C4-2B (cell line): ENCODE measurements at regions not wholly inside any gene's neighbourhood (a gene's known extent, or its start where the extent isn't known, plus 50 kb on each side); places are given as distances from the start of the nearest gene placed in this dataset.

ENCODE experiments used
- H3K27ac ChIP-seq: fragments of 450-650 bp; 2 replicates; pipeline ENCODE4 v1.5.1; 2017
- ZFX ChIP-seq: fragments of 450-650 bp; IDR thresholded peaks from 2 replicates; pipeline ENCODE4 v1.6.1; 2017
- TF ChIP-seq, protein P1 (sequence below): fragments of 450-650 bp; conservative IDR thresholded peaks from 2 replicates; pipeline ENCODE4 v1.5.1; 2017; ENCODE audit warnings: mild to moderate bottlenecking

DNA sequence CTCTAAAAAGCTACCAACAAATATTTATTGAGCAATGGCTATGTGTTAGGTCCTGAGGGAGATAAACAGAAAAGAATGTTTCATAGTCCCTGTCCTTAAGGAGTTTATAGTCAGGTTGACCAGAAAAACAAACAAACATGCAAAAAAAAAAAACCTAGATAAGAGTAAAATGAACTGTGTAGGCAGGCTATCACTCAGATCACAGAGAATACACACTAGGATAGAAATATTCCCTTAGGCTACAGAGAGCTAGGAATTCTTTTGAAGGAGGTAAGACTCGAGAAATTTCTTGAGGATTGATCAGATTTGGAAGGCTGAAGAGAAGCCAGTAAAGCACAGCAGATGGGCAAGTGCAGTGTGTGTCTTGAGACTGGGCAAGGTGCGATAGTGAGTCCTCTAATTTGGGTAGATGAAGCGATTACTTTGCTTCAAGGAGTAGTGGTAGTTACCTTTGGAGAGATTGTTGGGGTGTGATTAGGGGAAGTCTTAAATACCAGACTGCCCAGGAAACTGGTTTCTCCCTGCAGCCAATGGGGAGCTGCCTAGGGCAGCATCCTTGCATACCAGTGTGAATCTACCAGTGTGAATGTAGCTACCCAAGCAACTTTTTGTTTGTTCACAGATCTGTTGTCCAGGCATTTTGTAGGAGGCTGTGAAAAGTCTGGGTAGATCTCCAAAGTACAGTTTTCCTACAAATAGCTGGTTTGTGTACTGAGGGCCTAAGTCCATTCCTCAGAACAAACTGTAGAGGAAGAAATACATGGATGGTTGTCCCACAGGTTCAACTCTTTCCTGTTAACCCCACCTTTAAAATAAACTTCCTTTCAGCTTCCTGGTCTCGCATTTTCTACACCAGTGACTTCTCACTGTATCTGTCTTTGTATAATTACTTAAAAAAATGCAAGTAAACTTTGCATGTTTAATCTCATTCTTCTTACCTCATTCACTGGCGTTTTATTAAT lies 314.1 kb downstream of the KLF5 start:
- no peak overlapping the region for H3K27ac ChIP-seq
- no peak for TF ChIP-seq ZFX
- TF ChIP-seq, protein P1, sequence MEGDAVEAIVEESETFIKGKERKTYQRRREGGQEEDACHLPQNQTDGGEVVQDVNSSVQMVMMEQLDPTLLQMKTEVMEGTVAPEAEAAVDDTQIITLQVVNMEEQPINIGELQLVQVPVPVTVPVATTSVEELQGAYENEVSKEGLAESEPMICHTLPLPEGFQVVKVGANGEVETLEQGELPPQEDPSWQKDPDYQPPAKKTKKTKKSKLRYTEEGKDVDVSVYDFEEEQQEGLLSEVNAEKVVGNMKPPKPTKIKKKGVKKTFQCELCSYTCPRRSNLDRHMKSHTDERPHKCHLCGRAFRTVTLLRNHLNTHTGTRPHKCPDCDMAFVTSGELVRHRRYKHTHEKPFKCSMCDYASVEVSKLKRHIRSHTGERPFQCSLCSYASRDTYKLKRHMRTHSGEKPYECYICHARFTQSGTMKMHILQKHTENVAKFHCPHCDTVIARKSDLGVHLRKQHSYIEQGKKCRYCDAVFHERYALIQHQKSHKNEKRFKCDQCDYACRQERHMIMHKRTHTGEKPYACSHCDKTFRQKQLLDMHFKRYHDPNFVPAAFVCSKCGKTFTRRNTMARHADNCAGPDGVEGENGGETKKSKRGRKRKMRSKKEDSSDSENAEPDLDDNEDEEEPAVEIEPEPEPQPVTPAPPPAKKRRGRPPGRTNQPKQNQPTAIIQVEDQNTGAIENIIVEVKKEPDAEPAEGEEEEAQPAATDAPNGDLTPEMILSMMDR: no peak

DNA sequence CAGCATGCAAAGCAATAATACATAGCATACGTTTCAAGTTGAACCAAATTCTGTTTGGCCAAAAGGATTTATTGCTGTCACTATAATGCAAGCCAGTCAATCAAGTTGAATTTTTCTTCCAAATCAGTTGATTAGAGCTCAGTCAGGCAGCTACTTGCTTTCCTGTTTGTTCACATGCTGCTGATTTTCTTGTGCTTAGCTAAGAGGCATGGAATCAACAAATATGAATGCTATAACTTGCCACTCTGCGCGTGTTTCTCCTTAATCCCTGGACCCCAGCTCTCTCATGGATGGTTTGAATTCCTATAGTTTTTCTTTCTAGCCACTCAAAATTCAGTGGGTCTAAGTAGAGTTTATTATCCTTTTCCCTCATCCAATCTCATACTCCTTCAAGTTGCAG lies 311.3 kb downstream of the KLF5 start:
- no peak for TF ChIP-seq ZFX
- TF ChIP-seq, protein P1: no peak
- no peak overlapping the region for H3K27ac ChIP-seq

DNA sequence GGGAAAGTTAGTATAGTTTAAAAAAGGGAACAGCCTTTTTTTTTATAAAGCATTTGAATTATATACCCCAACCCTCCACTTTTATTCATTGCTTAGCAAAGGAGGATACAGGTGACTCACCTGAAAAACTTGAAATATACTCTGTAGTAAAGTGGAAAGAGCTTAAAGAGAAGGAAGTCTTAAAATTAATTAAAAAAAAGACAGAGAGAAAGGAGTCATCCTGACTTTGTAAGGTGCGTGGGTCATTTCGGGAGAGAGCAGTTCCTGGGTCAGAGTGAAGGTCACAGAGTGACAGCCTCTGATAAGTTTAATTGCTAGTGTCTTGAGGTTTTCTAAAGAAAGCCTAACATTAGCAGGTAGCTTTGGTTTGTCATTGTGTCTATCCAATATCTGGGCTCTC lies 310.3 kb downstream of the KLF5 start:
- H3K27ac ChIP-seq: no peak overlapping the region
- no peak for TF ChIP-seq ZFX
- TF ChIP-seq, protein P1: no peak

DNA sequence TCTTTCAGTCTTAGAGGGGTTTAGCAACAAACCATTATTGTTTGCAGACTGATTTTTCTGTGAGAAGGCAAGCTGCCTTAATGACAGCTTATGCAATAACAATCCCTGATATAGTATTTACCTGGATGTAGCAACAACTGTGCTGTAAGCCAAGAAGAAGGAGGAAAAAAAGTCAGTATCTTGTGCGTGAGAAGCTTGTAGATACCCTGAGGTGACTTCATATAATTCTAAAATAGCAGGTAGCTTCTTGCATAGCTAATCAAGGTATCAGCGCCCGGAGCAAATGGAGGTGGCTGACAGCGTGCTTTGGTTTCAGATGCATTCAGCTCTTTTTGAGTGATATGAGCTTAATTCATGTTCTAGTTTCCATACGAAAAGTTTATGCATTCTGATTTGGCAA lies 309.8 kb downstream of the KLF5 start:
- TF ChIP-seq, protein P1: no peak
- no peak for TF ChIP-seq ZFX
- no peak overlapping the region for H3K27ac ChIP-seq

DNA sequence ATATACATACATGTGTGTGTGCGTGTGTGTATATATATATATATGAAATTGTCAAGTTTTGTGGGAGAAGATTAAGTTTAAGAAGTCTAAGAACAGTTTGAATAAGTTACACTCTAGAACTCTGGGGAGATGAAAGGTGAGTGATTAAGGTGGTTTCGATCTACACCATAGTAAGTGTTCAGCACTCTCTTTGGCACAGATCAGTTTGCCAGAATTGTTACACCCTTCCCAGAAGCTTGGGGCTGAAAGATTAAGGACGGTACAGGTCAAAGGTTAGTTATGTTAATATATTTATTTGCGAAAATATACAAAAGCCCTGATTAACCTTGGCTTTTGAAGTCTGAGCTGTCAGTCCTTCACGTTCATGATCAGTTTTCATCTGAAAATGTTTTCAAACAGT lies 309.1 kb downstream of the KLF5 start:
- no peak overlapping the region for H3K27ac ChIP-seq
- TF ChIP-seq, protein P1: no peak
- TF ChIP-seq ZFX: no peak

DNA sequence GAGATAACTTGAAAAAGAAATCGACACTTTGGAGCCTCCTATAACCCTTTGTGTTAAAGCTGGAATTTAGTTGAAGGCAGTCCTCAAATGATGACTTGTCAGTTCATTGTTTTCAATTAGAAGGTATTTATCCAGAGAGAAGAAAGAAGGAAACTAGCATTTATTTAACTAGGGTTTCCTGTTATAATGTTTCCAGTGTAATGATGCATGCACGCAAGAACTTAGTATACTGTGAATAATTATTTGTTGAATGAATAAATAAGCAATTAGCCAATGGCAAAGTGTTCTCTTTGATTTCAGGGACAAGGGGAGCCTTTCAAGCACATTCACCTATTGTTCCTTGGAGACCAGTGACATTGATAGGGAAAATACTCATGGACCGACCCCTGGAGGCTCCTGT lies 307.4 kb downstream of the KLF5 start:
- no peak overlapping the region for H3K27ac ChIP-seq
- TF ChIP-seq, protein P1: no peak
- TF ChIP-seq ZFX: no peak

DNA sequence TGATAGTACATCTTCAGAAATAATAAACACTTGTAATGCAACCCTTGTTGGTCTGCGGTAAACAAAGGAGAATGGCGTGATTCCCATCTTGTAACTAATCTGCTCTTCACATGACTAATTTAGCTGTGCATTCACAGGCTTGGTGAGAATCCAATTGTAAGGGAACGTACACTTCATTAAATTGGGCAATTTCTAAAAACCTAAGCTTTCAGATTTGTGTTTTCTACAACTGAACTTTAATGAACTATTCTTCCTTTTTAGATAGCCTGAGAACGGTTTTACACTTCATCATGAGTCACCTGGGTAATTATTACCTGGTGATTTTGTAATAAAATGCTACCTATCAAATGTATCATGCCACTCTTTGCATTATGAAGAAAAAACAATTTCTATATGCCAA lies 306.9 kb downstream of the KLF5 start:
- no peak for TF ChIP-seq ZFX
- TF ChIP-seq, protein P1: no peak
- no peak overlapping the region for H3K27ac ChIP-seq
